WERI-Rb-1 (cell line): ENCODE measurements at regions not wholly inside any gene's neighbourhood (a gene's known extent, or its start where the extent isn't known, plus 50 kb on each side); places are given as distances from the start of the nearest gene placed in this dataset.

Experiments used
- DNase-seq: peaks from one replicate; pipeline ENCODE4 v3.0.0-alpha.2; 2020
- H3K27ac ChIP-seq: fragments of 250-450 bp; sonication (Bioruptor Pico); 2 replicates; pipeline ENCODE4 v1.5.1; 2020; ENCODE audit warnings: mild to moderate bottlenecking, moderate library complexity
- H3K27me3 ChIP-seq: fragments of 250-450 bp; sonication (Bioruptor Pico); 2 replicates; pipeline ENCODE4 v1.5.1; 2021; ENCODE audit warnings: mild to moderate bottlenecking, low read depth, moderate library complexity; ENCODE audit not compliant: insufficient read depth, severe bottlenecking
- H3K36me3 ChIP-seq: fragments of 250-450 bp; sonication (Bioruptor Pico); 2 replicates; pipeline ENCODE4 v1.5.1; 2020; ENCODE audit warnings: mild to moderate bottlenecking, moderate library complexity
- H3K4me3 ChIP-seq: 2 replicates; pipeline ENCODE4 v1.5.1; 2011; ENCODE audit warnings: low read depth, mild to moderate bottlenecking, control low read depth, low read length
- H3K9me3 ChIP-seq: fragments of 250-450 bp; sonication (Bioruptor Pico); 2 replicates; pipeline ENCODE4 v1.5.1; 2021; ENCODE audit warnings: mild to moderate bottlenecking, moderate library complexity; ENCODE audit not compliant: severe bottlenecking
- TF ChIP-seq, protein P1 (sequence below): IDR thresholded peaks from 2 replicates; pipeline ENCODE4 v1.5.1; 2011; ENCODE audit warnings: low read depth, mild to moderate bottlenecking, control low read depth, inconsistent platforms, low read length

DNA sequence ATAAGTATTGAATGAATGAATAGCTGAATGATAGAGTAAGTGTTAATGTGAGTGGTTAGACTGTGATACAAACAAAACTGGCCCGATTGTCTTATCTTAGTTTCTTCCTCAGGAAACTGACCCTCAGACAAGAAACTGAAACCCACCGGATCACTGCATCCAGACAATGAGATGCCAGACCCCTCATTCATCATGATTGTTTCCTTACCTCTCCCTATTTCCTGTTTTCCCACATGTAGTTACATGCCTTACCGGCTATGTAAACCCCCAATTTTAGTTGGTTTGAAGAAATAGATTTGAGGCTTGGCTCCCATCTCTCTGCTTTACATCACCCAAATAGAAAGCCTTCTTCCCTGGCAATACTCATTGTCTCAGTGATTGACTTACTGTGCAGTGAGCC is 218.9 kb upstream of the PPP1R2C start:
- Histone ChIP-seq H3K27me3 (no peaks in the 10 kb centered on the region), H3K9me3 (no peaks in the 10 kb centered on the region)
- TF ChIP-seq, protein P1, sequence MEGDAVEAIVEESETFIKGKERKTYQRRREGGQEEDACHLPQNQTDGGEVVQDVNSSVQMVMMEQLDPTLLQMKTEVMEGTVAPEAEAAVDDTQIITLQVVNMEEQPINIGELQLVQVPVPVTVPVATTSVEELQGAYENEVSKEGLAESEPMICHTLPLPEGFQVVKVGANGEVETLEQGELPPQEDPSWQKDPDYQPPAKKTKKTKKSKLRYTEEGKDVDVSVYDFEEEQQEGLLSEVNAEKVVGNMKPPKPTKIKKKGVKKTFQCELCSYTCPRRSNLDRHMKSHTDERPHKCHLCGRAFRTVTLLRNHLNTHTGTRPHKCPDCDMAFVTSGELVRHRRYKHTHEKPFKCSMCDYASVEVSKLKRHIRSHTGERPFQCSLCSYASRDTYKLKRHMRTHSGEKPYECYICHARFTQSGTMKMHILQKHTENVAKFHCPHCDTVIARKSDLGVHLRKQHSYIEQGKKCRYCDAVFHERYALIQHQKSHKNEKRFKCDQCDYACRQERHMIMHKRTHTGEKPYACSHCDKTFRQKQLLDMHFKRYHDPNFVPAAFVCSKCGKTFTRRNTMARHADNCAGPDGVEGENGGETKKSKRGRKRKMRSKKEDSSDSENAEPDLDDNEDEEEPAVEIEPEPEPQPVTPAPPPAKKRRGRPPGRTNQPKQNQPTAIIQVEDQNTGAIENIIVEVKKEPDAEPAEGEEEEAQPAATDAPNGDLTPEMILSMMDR = no peak

GRCh38 chrX:43000121-43000520 is 222.2 kb upstream of the PPP1R2C start:
- TF ChIP-seq, protein P1 = no peak

More for the DNA sequence above, 218.9 kb upstream of the PPP1R2C start:
- Histone ChIP-seq H3K4me3 (no peak overlapping the region), H3K27ac (no peak overlapping the region), H3K36me3 (no peaks in the 10 kb centered on the region)
- DNase-seq = no peak

DNA sequence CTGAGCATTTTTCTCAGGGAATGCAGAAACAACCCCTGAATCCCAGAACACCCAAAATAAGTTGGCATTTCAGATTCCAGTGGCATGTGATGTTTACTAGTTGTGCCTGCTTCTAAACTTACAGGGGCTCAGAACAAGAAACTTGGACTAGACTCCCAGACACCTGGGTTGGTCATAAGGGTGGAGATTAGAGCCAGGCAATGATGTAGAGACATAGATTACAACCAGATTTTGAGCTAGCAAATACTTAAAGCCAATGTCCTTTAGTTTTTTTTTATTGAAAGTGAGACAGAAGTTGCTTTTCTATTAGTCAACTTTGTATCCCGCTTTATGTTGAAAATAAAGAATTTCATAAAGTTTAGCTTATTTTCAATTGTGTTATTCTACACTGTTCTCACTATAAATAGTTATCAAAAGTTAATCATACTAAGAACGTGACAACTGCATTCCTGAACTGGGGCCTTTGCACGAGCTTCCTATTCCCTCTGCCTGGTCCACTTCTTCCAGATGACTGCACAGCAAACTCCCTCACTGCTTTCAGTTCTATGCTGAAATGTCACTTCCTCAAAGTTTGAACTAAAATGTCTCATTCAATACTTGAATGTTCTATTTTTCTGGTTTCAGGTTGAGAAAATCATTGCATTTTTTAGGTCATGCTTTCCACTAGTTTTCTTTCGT is 224.7 kb upstream of the PPP1R2C start:
- H3K36me3 ChIP-seq = no peaks in the 10 kb centered on the region
- H3K27me3 ChIP-seq = no peaks in the 10 kb centered on the region
- no peak for DNase-seq
- TF ChIP-seq, protein P1 = no peak
- no peaks in the 10 kb centered on the region for H3K9me3 ChIP-seq
- H3K27ac ChIP-seq = no peak overlapping the region
- H3K4me3 ChIP-seq = no peak overlapping the region

More at GRCh38 chrX:43000121-43000520, 222.2 kb upstream of the PPP1R2C start:
- Histone ChIP-seq H3K27me3 (no peaks in the 10 kb centered on the region), H3K27ac (no peak overlapping the region), H3K4me3 (no peak overlapping the region), H3K9me3 (no peaks in the 10 kb centered on the region), H3K36me3 (no peaks in the 10 kb centered on the region)
- no peak for DNase-seq

DNA sequence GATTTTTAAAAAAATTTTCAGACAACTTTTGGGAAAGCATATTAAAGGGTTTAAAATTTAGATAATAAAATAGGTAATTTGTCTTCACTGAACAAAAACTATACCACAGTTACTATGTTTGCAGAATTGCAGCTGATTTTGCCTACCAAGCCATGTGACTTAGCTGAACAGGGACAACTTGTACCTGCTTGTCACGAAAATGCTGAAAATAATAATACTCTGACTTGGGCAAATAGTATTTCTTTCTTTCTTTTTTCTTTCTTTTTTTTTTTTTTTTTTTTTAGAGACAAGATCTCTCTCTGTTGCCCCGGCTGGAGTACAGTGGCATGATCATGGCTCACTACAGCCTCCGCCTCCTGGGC is 225.2 kb upstream of the PPP1R2C start:
- Histone ChIP-seq H3K27ac (no peak overlapping the region), H3K9me3 (no peaks in the 10 kb centered on the region), H3K36me3 (no peaks in the 10 kb centered on the region), H3K27me3 (no peaks in the 10 kb centered on the region), H3K4me3 (no peak overlapping the region)
- TF ChIP-seq, protein P1 = no peak
- no peak for DNase-seq

GRCh38 chrX:43003939-43004338 is 226.0 kb upstream of the PPP1R2C start:
- H3K36me3 ChIP-seq = no peaks in the 10 kb centered on the region
- no peaks in the 10 kb centered on the region for H3K27me3 ChIP-seq
- no peak overlapping the region for H3K4me3 ChIP-seq
- H3K27ac ChIP-seq = no peak overlapping the region
- no peaks in the 10 kb centered on the region for H3K9me3 ChIP-seq
- no peak for DNase-seq
- TF ChIP-seq, protein P1 = no peak

- no peaks in the 10 kb centered on the region for H3K27me3 ChIP-seq
- no peak for DNase-seq
- no peaks in the 10 kb centered on the region for H3K9me3 ChIP-seq
- H3K36me3 ChIP-seq = no peaks in the 10 kb centered on the region
- H3K27ac ChIP-seq = no peak overlapping the region
- TF ChIP-seq, protein P1 = no peak
- H3K4me3 ChIP-seq = no peak overlapping the region
These were observed 227.6 kb upstream of the PPP1R2C start for GRCh38 chrX:43005561-43005960.
